H1 (cell line): ENCODE measurements at regions not wholly inside any gene's neighbourhood (a gene's known extent, or its start where the extent isn't known, plus 50 kb on each side); places are given as distances from the start of the nearest gene placed in this dataset.

ENCODE experiments used
- CTCF ChIA-PET: fragments of 300-600 bp; sonication (Branson Sonifier 250); formaldehyde crosslinking; loops from one replicate; lab custom pipeline; 2021; ENCODE audit not compliant: partially characterized antibody; lab: Charles Lee
- POLR2A ChIA-PET: fragments of 300-600 bp; sonication (Branson Sonifier 250); formaldehyde crosslinking; loops from one replicate; lab custom pipeline; 2021; ENCODE audit warnings: inconsistent platforms; ENCODE audit not compliant: partially characterized antibody; lab: Charles Lee
- DNase-seq, 2 experiments: peaks; one replicate each; pipeline versions ENCODE4 v3.0.0 to v3.0.0-alpha.2; 2010 to 2022; ENCODE audit warnings: low spot score in 2 of 2, low read depth in 1 of 2, mixed read lengths in 1 of 2
- FAIRE-seq: peaks from 2 replicates; lab custom pipeline; 2011; peaks lifted over from hg19 to GRCh38; lab: Jason Lieb, UNC
- H2AFZ ChIP-seq: 2 replicates; pipeline ENCODE4 v1.8.1; 2012; ENCODE audit warnings: low read length, inconsistent platforms
- H2AK5ac ChIP-seq: 2 replicates; pipeline ENCODE4 v1.6.1; 2013; ENCODE audit warnings: low read depth, low read length
- H2BK120ac ChIP-seq: replicated peaks from 2 replicates; pipeline ENCODE3; 2013; ENCODE audit warnings: low read depth, low read length, inconsistent platforms
- H2BK12ac ChIP-seq: 2 replicates; pipeline ENCODE4 v1.6.1; 2013; ENCODE audit warnings: low read depth, low read length
- H2BK15ac ChIP-seq: 2 replicates; pipeline ENCODE4 v1.6.1; 2013; ENCODE audit warnings: low read length
- H2BK20ac ChIP-seq: 2 replicates; pipeline ENCODE4 v1.6.1; 2013; ENCODE audit warnings: low read length
- H2BK5ac ChIP-seq: 2 replicates; pipeline ENCODE4 v1.6.1; 2013; ENCODE audit warnings: low read depth, low read length
- H3K14ac ChIP-seq: 2 replicates; pipeline ENCODE4 v1.6.1; 2013; ENCODE audit warnings: inconsistent platforms; ENCODE audit not compliant: insufficient read length
- H3K18ac ChIP-seq: 2 replicates; pipeline ENCODE4 v1.6.1; 2013; ENCODE audit warnings: low read length; ENCODE audit errors: extremely low read depth
- H3K23ac ChIP-seq: 2 replicates; pipeline ENCODE4 v1.6.1; 2013; ENCODE audit warnings: inconsistent platforms; ENCODE audit not compliant: insufficient read length
- H3K23me2 ChIP-seq: 2 replicates; pipeline ENCODE4 v1.6.1; 2013; ENCODE audit warnings: low read depth, low read length
- H3K27ac ChIP-seq: 2 replicates; pipeline ENCODE4 v1.6.1; 2011; ENCODE audit warnings: low read depth, low read length, inconsistent platforms
- H3K27me3 ChIP-seq, 4 experiments: replicated peaks in 1 of 4; 1 replicate in 1 of 4; 2 replicates in 3 of 4; pipeline versions ENCODE4 v1.6.1 to v1.8.1; 2011 to 2013; ENCODE audit warnings: low read length in 3 of 4, mild to moderate bottlenecking in 3 of 4, inconsistent platforms in 2 of 4, mixed read lengths in 2 of 4, moderate library complexity in 1 of 4; ENCODE audit not compliant: control insufficient read depth in 3 of 4, insufficient read depth in 3 of 4; ENCODE audit errors: extremely low read depth in 1 of 4
- H3K36me3 ChIP-seq, 4 experiments: 2 replicates each; pipeline versions ENCODE4 v1.6.1 to v1.8.1; 2011 to 2013; ENCODE audit warnings: mild to moderate bottlenecking in 4 of 4, low read length in 3 of 4, moderate library complexity in 2 of 4, control low read depth in 1 of 4, inconsistent platforms in 1 of 4; ENCODE audit not compliant: insufficient read depth in 4 of 4, control insufficient read depth in 2 of 4
- H3K4ac ChIP-seq: replicated peaks from 2 replicates; pipeline ENCODE3; 2013; ENCODE audit warnings: low read length, low read depth, mixed read lengths, inconsistent platforms; ENCODE audit not compliant: insufficient read length
- H3K4me1 ChIP-seq, 4 experiments: replicated peaks in 1 of 4; 1 replicate in 1 of 4; 2 replicates in 3 of 4; pipeline versions ENCODE4 v1.6.1 to v1.8.1; 2011 to 2013; ENCODE audit warnings: low read length in 3 of 4, inconsistent platforms in 2 of 4, mixed read lengths in 1 of 4; ENCODE audit not compliant: insufficient read depth in 4 of 4, control insufficient read depth in 3 of 4
- H3K4me2 ChIP-seq, 2 experiments: 2 replicates each; pipeline versions ENCODE4 v1.6.1 to v1.8.1; 2011 to 2013; ENCODE audit warnings: low read depth in 2 of 2, low read length in 2 of 2, control low read depth in 1 of 2, inconsistent platforms in 1 of 2, mild to moderate bottlenecking in 1 of 2; ENCODE audit not compliant: insufficient read depth in 1 of 2
- H3K4me3 ChIP-seq, 4 experiments: fragments of 200-600, 300-600 bp in 1 of 4; sonication (generic), shearing (Covaris generic), sonication (Bioruptor Twin) in 1 of 4; 2 replicates each; pipeline versions ENCODE4 v1.5.1 to v1.8.1; 2011 to 2016; ENCODE audit warnings: low read length in 4 of 4, low read depth in 3 of 4, control low read depth in 2 of 4, inconsistent platforms in 2 of 4, mild to moderate bottlenecking in 2 of 4, mixed read lengths in 1 of 4, moderate library complexity in 1 of 4; ENCODE audit not compliant: insufficient read depth in 2 of 4; ENCODE audit errors: extremely low read depth in 1 of 4
- H3K56ac ChIP-seq: replicated peaks from 2 replicates; pipeline ENCODE3; 2013; ENCODE audit warnings: low read depth, mild to moderate bottlenecking, mixed read lengths, low read length, inconsistent platforms; ENCODE audit not compliant: insufficient read length
- H3K79me1 ChIP-seq: 2 replicates; pipeline ENCODE4 v1.6.1; 2013; ENCODE audit warnings: low read depth, low read length, control low read depth
- H3K79me2 ChIP-seq, 2 experiments: 2 replicates each; pipeline versions ENCODE4 v1.6.1 to v1.8.1; 2012 to 2013; ENCODE audit warnings: low read length in 2 of 2, mild to moderate bottlenecking in 2 of 2, inconsistent platforms in 1 of 2; ENCODE audit not compliant: insufficient read depth in 2 of 2, control insufficient read depth in 1 of 2
- H3K9ac ChIP-seq, 4 experiments: replicated peaks in 1 of 4; 1 replicate in 1 of 4; 2 replicates in 3 of 4; pipeline versions ENCODE4 v1.6.1 to v1.8.1; 2011 to 2013; ENCODE audit warnings: low read depth in 3 of 4, low read length in 3 of 4, control low read depth in 2 of 4, mild to moderate bottlenecking in 2 of 4, moderate library complexity in 2 of 4, inconsistent platforms in 1 of 4; ENCODE audit errors: extremely low read depth in 1 of 4
- H3K9me3 ChIP-seq, 2 experiments: 2 replicates each; pipeline versions ENCODE4 v1.6.1 to v1.8.1; 2012 to 2013; ENCODE audit warnings: mild to moderate bottlenecking in 2 of 2, moderate library complexity in 2 of 2, control low read depth in 1 of 2, inconsistent platforms in 1 of 2, low read depth in 1 of 2, low read length in 1 of 2, mixed read lengths in 1 of 2; ENCODE audit not compliant: insufficient read depth in 2 of 2
- H4K20me1 ChIP-seq, 2 experiments: replicated peaks in 1 of 2; 2 replicates each; pipeline versions ENCODE3 to v1.8.1; 2011 to 2013; ENCODE audit warnings: inconsistent platforms in 2 of 2, low read length in 2 of 2, mild to moderate bottlenecking in 1 of 2; ENCODE audit not compliant: insufficient read depth in 2 of 2, control insufficient read depth in 1 of 2
- H4K5ac ChIP-seq: 2 replicates; pipeline ENCODE4 v1.6.1; 2013; ENCODE audit warnings: low read length, low read depth, mixed read lengths, inconsistent platforms; ENCODE audit not compliant: insufficient read length
- H4K8ac ChIP-seq: 2 replicates; pipeline ENCODE4 v1.8.0; 2013; ENCODE audit warnings: mild to moderate bottlenecking, moderate library complexity, low read length, inconsistent platforms; ENCODE audit not compliant: insufficient read depth; ENCODE audit errors: extremely low read depth
- H4K91ac ChIP-seq: replicated peaks from 2 replicates; pipeline ENCODE3; 2013; ENCODE audit warnings: low read length, mixed read lengths, inconsistent platforms; ENCODE audit not compliant: insufficient read length
- BCL11A ChIP-seq, 2 experiments: IDR thresholded peaks; one replicate each; pipeline ENCODE4 v1.6.1; 2011; ENCODE audit warnings: low read depth in 2 of 2, low read length in 2 of 2, mild to moderate bottlenecking in 2 of 2
- BRCA1 ChIP-seq: IDR thresholded peaks from 2 replicates; pipeline ENCODE4 v1.6.1; 2012; ENCODE audit warnings: low read depth, low read length, improper control_type of control experiment
- CBX5 ChIP-seq: fragments of 300-800, 300-1000 bp; sonication (generic); IDR thresholded peaks from 2 replicates; pipeline ENCODE4 v1.7.1; 2016; ENCODE audit warnings: antibody characterized with exemption, low read length, low read depth
- EZH2 ChIP-seq: fragments of 200-600 bp; sonication (generic); IDR thresholded peaks from 2 replicates; pipeline ENCODE4 v1.7.1; 2012; ENCODE audit warnings: low read depth, mild to moderate bottlenecking, moderate library complexity, low read length, inconsistent platforms; ENCODE audit not compliant: severe bottlenecking
- HDAC2 ChIP-seq, 2 experiments: fragments of 300-600 bp in 1 of 2; sonication (generic) in 1 of 2; IDR thresholded peaks; 2 replicates each; pipeline ENCODE4 v1.6.1; 2011 to 2012; ENCODE audit warnings: low read depth in 2 of 2, low read length in 2 of 2, mild to moderate bottlenecking in 2 of 2, moderate library complexity in 2 of 2, borderline replicate concordance in 1 of 2, inconsistent platforms in 1 of 2
- HDAC6 ChIP-seq: IDR thresholded peaks from one replicate; pipeline ENCODE4 v1.7.1; 2012; ENCODE audit warnings: low read depth, mild to moderate bottlenecking, inconsistent platforms, low read length, moderate library complexity
- JUN ChIP-seq: IDR thresholded peaks from 2 replicates; pipeline ENCODE4 v1.6.1; 2011; ENCODE audit warnings: low read depth, mild to moderate bottlenecking, improper control_type of control experiment, low read length
- KDM4A ChIP-seq: IDR thresholded peaks from one replicate; pipeline ENCODE4 v1.7.1; 2012; ENCODE audit warnings: low read depth, mild to moderate bottlenecking, moderate library complexity, low read length, inconsistent platforms; ENCODE audit not compliant: severe bottlenecking
- POLR2A ChIP-seq, 2 experiments: IDR thresholded peaks; 1 replicate in 1 of 2; 2 replicates in 1 of 2; pipeline ENCODE4 v1.6.1; 2011; ENCODE audit warnings: low read depth in 2 of 2, low read length in 2 of 2, mild to moderate bottlenecking in 2 of 2; ENCODE audit errors: control extremely low read depth in 1 of 2
- POLR2AphosphoS5 ChIP-seq: IDR thresholded peaks from 2 replicates; pipeline ENCODE4 v1.6.1; 2011; ENCODE audit warnings: low read depth, low read length
- SIRT6 ChIP-seq: IDR thresholded peaks from one replicate; pipeline ENCODE4 v1.7.1; 2012; ENCODE audit warnings: low read length, inconsistent platforms
- SP1 ChIP-seq: IDR thresholded peaks from 2 replicates; pipeline ENCODE4 v1.6.1; 2011; ENCODE audit warnings: low read depth, low read length
- SP4 ChIP-seq: IDR thresholded peaks from 2 replicates; pipeline ENCODE4 v1.6.1; 2012; ENCODE audit warnings: low read length, inconsistent platforms
- SRF ChIP-seq: IDR thresholded peaks from 2 replicates; pipeline ENCODE4 v1.6.1; 2011; ENCODE audit warnings: mild to moderate bottlenecking, low read depth, low read length, moderate library complexity
- YY1 ChIP-seq: IDR thresholded peaks from 2 replicates; pipeline ENCODE4 v1.6.1; 2011; ENCODE audit warnings: low read depth, mild to moderate bottlenecking, low read length

DNA sequence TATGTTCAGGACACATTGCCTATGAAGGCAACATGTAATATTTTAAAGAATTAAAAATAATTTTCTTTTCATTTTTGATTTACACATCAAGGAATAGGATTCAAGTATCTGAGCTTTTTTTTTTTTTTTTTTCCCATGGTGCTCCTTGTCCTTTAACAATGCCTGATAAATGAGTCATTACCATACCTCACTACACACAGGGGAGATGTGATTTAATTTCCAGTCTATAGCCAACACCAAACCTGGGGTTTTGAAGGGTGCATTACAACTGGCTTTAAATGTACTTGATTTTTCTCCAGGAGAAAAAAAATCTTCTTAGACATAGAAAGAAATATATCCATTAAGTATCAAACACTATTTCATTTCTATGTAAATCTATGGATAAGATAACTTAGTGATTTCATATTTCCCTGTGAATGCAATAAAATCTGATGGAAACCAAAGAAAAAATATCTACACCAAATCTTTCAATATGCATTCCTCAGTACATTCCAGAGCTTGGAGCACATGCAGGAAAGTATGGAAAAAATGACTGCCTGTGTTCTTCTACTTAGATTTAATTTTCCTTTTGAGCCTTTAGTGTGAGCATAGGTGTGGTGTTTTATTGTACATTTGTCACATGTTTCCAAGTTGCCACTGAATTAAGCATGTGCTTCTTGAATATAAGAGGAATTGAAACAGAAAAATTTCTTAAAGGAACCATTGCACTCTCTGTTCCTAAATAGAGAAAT, 204.8 kb upstream of the MEOX2 start:
- no peak overlapping the region for H2BK15ac ChIP-seq
- H3K9me3 ChIP-seq: no peaks in the 10 kb centered on the region
- no peaks in the 10 kb centered on the region for H3K4me1 ChIP-seq
- H3K4ac ChIP-seq: no peak overlapping the region
- H2AK5ac ChIP-seq: no peak overlapping the region
- no peak for DNase-seq
- no peak overlapping the region for H4K5ac ChIP-seq
- no peak overlapping the region for H3K9ac ChIP-seq
- no peak overlapping the region for H3K23ac ChIP-seq
- H3K18ac ChIP-seq: no peak overlapping the region
- ChIA-PET POLR2A (no interaction called here), CTCF (interaction anchor here (0.6 kb wide), 1 partner anchor 113 kb away, joined by 3 read pairs; no protein-coding TSS in a partner anchor)
- H3K27ac ChIP-seq: no peak overlapping the region
- no peak overlapping the region for H3K4me3 ChIP-seq
- no peaks in the 10 kb centered on the region for H4K20me1 ChIP-seq
- no peak overlapping the region for H2BK5ac ChIP-seq
- H3K79me1 ChIP-seq: no peaks in the 10 kb centered on the region
- H3K36me3 ChIP-seq: no peaks in the 10 kb centered on the region
- no peak overlapping the region for H2AFZ ChIP-seq
- FAIRE-seq: no peak
- no peak overlapping the region for H4K91ac ChIP-seq
- H3K14ac ChIP-seq: no peak overlapping the region
- no peak overlapping the region for H3K4me2 ChIP-seq
- no peak overlapping the region for H2BK12ac ChIP-seq
- H2BK120ac ChIP-seq: no peak overlapping the region
- H3K23me2 ChIP-seq: no peaks in the 10 kb centered on the region
- no peaks in the 10 kb centered on the region for H3K79me2 ChIP-seq
- no peak overlapping the region for H3K56ac ChIP-seq
- H2BK20ac ChIP-seq: no peak overlapping the region
- no peak overlapping the region for H4K8ac ChIP-seq
- H3K27me3 ChIP-seq: no peaks in the 10 kb centered on the region
- TF ChIP-seq YY1: no peak
- TF ChIP-seq SRF: no peak
- no peak for TF ChIP-seq BCL11A (IDR thresholded peaks at IDR 0.05; ENCODE audit: low read depth in 2 of 2, low read length in 2 of 2)
- TF ChIP-seq SP1: no peak
- TF ChIP-seq KDM4A: no peak
- no peak for TF ChIP-seq HDAC6
- no peak for TF ChIP-seq SIRT6
- TF ChIP-seq POLR2A (IDR thresholded peaks at IDR 0.05; ENCODE audit: control extremely low read depth in 1 of 2, low read depth in 2 of 2, low read length in 2 of 2): no peak
- no peak for TF ChIP-seq BRCA1
- no peak for TF ChIP-seq CBX5
- no peak for TF ChIP-seq SP4
- no peak for TF ChIP-seq POLR2AphosphoS5
- no peak for TF ChIP-seq JUN
- no peak for TF ChIP-seq EZH2
- no peak for TF ChIP-seq HDAC2 (IDR thresholded peaks at IDR 0.05; ENCODE audit: borderline replicate concordance in 1 of 2, low read depth in 2 of 2, low read length in 2 of 2)
